ENCODE measurements at regions not wholly inside any gene's neighbourhood (a gene's known extent, or its start where the extent isn't known, plus 50 kb on each side); places are given as distances from the start of the nearest gene placed in this dataset.

DNA sequence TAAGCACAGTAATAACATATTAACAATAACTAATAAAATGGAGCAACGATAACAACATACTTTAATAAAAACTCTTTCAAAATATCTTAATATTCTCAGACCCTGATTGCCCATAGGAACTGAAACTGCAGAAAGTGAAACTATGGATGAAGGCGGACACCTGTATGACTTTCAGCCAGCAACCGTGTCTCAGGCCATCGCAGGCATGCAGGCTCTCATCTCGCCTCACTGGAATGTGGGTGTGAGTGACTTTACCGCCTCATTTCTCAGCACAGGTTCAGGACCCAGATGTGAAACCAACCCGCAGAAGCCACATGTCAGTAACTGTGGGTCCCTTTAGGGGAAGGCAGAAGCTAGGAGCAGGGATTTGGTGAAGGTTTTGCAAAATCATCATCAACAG, 539.1 kb downstream of the FAM181B start:
- Histone ChIP-seq H2BK120ac (ENCODE audit: low read depth, low read length) (no peak overlapping the region), H3K18ac (ENCODE audit: low read depth, low read length) (no peak overlapping the region), H3K27ac (ENCODE audit: insufficient read depth, low read length) (no peak overlapping the region), H3K27me3 (ENCODE audit: control insufficient read depth, insufficient read depth, low read length) (no peaks in the 10 kb centered on the region), H2AK9ac (replicated peaks; ENCODE audit: low read depth, low read length, poor library complexity) (no peak overlapping the region), H4K5ac (ENCODE audit: low read depth, low read length) (no peak overlapping the region), H3K4me2 (ENCODE audit: low read depth, low read length) (no peak overlapping the region), H2BK20ac (ENCODE audit: low read depth, low read length) (no peak overlapping the region), H3K4ac (ENCODE audit: low read depth, low read length) (no peak overlapping the region), H2BK5ac (ENCODE audit: low read depth, low read length, poor library complexity, severe bottlenecking) (no peak overlapping the region), H3K9ac (ENCODE audit: low read depth, low read length) (no peak overlapping the region), H3K56ac (ENCODE audit: extremely low read depth, insufficient read depth, low read length) (no peak overlapping the region), H3K9me3 (ENCODE audit: control insufficient read depth, insufficient read depth, low read length) (peaks cover 7% of the 10 kb centered on the region), H2AK5ac (ENCODE audit: low read depth, low read length) (no peak overlapping the region), H3K79me1 (ENCODE audit: low read depth in 1 of 2, low read length in 2 of 2) (no peaks in the 10 kb centered on the region), H3K9me1 (ENCODE audit: insufficient read depth, low read length) (no peaks in the 10 kb centered on the region), H2AFZ (replicated peaks; ENCODE audit: low read length, poor library complexity) (no peak overlapping the region), H4K20me1 (ENCODE audit: insufficient read depth, low read length) (no peaks in the 10 kb centered on the region), H3K36me3 (ENCODE audit: control insufficient read depth, insufficient read depth, low read length) (no peaks in the 10 kb centered on the region), H3K4me3 (ENCODE audit: insufficient read depth, low read depth, low read length) (no peak overlapping the region), H4K91ac (ENCODE audit: insufficient read depth, low read depth, low read length) (no peak overlapping the region), H3K23ac (ENCODE audit: low read depth, low read length) (no peak overlapping the region), H4K8ac (ENCODE audit: low read depth in 2 of 2, low read length in 2 of 2) (no peak overlapping the region), H3K4me1 (ENCODE audit: control insufficient read depth, insufficient read depth, low read length) (no peaks in the 10 kb centered on the region), H2BK15ac (ENCODE audit: low read depth, low read length) (no peak overlapping the region), H3K14ac (replicated peaks; ENCODE audit: low read depth, low read length) (no peak overlapping the region)
- no CpG with 5 or more reads among the region's 7 CpGs for WGBS, 2 experiments (ENCODE audit: extremely low coverage in 2 of 2, insufficient read length in 1 of 2)
- intact Hi-C loops (cut with micrococcal nuclease) = no loop called here
- dilution Hi-C loops (cut with HindIII; ENCODE audit: low sequenced_read_pairs, unreplicated experiment) = no loop called here
- in situ Hi-C loops (cut with MboI; ENCODE audit: low sequenced_read_pairs) = no loop called here
- POLR2A ChIA-PET (ENCODE audit: unreplicated experiment) = no interaction called here
- no TSS peak for BruUV-seq (replicated peaks)
- CTCF ChIA-PET = no interaction called here
- ATAC-seq (ENCODE audit: low read depth) (no peak), DNase-seq (no peak)
- TF ChIP-seq RAD21 (IDR thresholded peaks at IDR 0.05; ENCODE audit: low read length) = no peak
- TF ChIP-seq RFX5 (IDR thresholded peaks at IDR 0.05; ENCODE audit: low read depth, low read length) = no peak
